Activated T-cell treated with anti-CD3 and anti-CD28 coated beads, Interleukin-2, amount 50 U/mL, for 1 hour (primary cell): ENCODE measurements at regions not wholly inside any gene's neighbourhood (a gene's known extent, or its start where the extent isn't known, plus 50 kb on each side); places are given as distances from the start of the nearest gene placed in this dataset.
A peak's percentile ranks its signal among the peaks of the same experiment; 100 is the strongest.

Source experiments
- DNase-seq: peaks from one replicate; pipeline ENCODE4 v3.0.0-alpha.2; 2020

GRCh38 chr5:168204165-168204564, 87.3 kb upstream of the WWC1 start:
- no peak for DNase-seq

GRCh38 chr5:168207450-168208029, 83.9 kb upstream of the WWC1 start:
- no peak for DNase-seq

- no peak for DNase-seq
Measured at GRCh38 chr5:168209244-168209995, 82.0 kb upstream of the WWC1 start.

GRCh38 chr5:168209997-168210396, 81.4 kb upstream of the WWC1 start:
- no peak for DNase-seq

GRCh38 chr5:168211245-168211644, 80.2 kb upstream of the WWC1 start:
- DNase-seq, result no peak

- DNase-seq, result no peak
Measured at GRCh38 chr5:168211936-168212335, 79.5 kb upstream of the WWC1 start.

DNA sequence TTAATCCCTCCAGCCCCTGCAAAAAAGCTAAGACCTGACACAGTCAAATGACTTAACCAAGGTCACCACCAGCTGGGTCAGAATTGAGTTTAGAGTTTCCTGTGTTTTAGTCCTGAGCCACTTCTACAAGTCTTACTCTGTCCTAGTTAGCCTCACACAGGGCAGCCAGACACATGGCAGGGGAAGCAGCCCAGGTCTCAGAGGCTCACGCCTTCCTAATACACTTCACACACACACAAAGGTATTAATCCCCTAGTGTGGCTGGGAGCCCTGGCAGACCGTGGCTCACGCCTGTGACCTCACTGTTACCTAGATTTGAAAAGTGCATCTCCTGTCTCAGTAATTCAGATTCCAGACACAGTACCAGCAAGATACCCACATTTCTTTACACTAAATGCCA, 77.4 kb upstream of the WWC1 start:
- no peak for DNase-seq

GRCh38 chr5:168214886-168215285, 76.6 kb upstream of the WWC1 start:
- DNase-seq, result no peak

GRCh38 chr5:168215646-168216045, 75.8 kb upstream of the WWC1 start:
- no peak for DNase-seq

- no peak for DNase-seq
Measured at GRCh38 chr5:168216989-168217388, 74.5 kb upstream of the WWC1 start.

DNA sequence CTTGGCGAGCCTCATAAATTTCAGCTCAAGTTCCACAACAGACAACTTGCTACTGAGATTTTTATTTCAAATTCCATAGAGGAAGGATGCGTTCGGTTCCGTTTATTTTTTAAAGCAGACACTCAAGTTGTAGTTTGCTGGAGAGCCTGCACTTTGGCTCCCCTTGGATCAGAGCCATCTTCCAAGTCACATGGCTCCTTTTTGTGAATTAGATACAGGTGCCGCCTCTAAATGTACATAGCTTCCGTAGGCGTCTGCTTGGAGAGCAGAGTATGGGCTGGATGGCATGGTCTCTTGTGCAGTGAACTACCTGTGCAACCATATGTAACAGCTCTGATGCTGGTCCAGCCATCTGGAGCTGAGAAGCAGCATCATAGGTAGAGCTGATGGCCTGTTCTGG, 73.9 kb upstream of the WWC1 start:
- no peak for DNase-seq

GRCh38 chr5:168218746-168219145, 72.7 kb upstream of the WWC1 start:
- no peak for DNase-seq

DNA sequence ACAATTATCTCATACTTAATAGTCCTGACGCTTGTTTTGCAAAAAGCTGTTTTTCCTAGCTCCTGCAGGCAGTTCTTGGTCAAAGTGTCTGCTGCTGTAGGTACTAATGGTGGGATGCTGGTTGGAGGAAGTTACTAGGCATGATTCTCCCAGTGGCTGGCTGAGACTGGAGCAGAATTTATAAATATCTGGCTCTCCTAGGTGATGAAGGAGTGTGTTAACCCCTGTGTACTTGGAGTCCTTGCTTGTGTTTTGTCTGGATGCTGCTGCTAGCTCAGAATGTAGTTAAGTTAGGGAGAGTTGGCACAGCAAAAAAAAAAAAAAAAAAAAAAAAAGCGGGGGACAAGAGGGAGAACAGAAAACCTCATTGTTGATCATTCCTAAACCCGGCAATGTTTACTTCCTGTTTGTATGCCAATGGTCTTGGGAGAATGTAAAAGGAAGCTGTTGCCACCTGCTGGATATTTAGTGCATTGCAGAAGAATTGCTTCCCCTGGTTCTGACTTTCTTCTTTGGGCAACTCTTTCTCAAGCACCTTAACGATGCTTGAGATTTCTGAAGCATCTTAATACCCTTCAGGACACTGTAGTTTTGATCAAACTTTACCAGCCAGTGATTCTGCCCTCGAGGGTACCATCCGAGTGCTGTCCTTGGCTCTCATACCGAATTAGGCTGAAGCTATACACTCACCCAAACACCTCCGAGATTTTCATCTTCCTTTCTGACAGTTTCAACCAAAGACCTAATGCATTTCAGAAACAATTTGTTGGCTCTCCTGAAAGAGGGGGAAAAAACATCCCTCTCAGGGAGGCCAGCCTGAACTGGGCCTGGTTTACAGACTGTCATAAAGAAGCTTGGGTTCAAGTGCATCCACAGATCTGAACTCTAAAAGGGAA, 71.7 kb upstream of the WWC1 start:
- DNase-seq, result no peak

DNA sequence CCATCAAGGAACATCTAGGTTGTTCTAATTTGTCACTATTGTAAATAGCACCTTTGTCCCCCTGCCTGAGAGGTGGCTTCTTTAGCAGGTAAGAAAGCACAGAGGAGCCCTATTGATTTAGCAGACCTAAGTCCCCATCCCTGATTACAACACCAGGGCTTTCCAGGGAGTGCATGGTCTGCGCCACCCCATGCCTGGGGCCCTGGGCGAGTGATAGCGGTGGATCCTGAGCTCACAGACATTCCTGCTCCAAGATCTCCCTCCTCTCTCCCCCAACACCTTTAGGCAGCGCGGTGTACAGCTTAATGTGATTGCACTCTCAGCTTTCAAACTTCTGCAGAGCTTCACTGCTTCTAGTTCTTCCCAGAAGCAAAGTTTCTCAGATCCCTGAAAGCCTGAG, 67.4 kb upstream of the WWC1 start:
- no peak for DNase-seq

- DNase-seq, result no peak
Measured at GRCh38 chr5:168226012-168226411, 65.4 kb upstream of the WWC1 start.

DNA sequence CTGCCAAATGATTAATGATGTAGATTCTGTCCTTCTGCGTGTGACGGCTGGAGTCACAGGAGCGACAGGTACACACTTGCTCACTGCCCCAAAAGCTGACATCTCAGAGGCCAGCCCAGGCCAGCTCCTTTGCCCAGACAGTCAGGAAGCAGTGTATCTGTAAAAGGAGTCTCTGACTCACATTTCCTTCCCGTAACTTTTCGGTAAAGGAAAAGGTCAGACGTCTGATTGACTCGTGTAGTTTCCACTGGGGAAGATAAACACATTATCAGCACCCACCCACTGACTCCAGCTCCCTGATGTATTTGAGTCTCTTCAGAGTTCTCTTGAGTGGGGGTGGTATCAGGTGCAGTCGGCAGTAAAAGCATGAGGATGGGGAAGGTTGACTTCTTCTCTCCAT, 64.4 kb upstream of the WWC1 start:
- DNase-seq, result no peak

DNA sequence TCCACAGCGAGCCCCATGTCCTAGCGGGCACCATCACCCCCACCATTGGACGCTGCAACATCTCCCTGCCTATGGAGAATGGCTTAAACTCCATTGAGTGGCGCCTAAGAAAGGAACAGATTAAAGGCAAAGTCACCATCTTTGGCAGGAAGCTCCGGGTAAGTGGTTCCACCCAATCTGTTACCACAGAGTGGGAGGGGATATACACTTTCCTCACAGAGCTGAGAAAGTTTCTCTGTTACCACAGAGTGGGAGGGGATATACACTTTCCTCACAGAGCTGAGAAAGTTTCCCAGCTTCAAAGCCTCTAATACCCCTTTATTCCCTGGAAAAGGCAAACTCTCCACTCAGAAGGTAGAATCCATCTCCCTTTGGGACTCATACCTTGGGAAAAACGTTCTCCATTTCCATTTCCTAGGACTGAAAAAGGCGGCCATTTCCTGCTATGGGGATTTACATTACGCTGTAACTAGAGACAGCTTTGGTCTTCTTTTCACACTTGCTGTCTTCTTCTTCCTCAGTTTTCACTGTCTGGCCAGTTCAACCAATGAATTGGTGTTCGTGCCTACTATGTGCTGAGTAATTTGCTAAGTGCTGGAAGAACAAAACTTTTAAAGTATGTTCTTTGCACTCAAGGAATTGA, 63.4 kb upstream of the WWC1 start:
- peak; percentile 18 for DNase-seq

DNA sequence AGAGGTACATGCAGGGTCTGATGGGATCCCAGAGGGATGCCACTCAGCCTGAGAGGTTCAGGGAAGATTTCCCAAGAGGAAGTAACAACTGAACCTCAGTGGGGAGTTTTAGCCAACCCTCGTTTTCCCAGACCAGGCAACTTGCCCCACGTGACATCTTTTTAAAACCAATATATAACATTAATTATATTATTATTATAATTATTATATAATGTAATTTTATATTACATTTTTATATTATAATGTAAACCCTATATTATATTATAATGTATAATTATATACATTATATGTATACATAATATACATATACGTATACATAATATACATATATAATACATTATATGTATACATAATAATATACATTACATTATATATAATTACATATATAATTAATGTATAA, 62.8 kb upstream of the WWC1 start:
- no peak for DNase-seq

DNA sequence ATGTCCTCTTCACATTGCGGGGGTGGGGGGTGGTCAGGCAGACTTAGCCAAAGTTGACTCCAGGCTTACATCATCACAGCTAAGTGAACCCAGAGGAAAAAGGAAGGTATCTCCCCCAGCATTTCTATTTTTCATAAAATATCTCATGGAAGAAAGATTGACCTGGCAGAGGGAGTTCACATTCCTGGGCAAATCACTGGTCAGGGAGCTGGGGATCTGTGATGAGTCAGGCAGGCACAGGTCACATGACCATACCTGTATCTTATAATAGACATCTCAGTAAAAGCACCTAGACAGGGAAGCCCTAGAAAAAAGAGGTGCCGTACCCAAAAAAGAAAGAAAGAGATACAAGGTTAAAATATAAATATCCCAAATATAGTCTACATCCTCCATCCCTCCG, 57.3 kb upstream of the WWC1 start:
- DNase-seq, result no peak

DNA sequence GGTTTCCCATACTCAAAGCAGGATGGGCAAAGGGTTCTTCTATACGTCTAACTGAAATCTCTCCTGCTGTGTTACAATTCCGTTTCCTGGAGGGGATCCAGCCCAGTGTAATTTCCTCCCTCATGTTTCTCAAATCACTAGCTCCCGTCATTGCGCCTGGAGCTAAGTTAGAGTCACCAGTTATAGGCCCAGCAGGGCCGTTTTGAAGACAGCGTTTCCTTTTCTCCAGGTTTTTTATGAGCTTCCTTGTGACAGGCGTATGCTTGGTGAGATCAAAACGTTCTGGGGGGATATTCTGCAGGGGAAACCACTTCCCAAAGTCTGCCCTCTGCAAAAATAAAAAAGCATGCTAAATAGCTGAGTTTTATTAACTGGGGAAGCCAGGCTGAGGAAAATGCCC, 53.0 kb upstream of the WWC1 start:
- DNase-seq, result no peak

DNA sequence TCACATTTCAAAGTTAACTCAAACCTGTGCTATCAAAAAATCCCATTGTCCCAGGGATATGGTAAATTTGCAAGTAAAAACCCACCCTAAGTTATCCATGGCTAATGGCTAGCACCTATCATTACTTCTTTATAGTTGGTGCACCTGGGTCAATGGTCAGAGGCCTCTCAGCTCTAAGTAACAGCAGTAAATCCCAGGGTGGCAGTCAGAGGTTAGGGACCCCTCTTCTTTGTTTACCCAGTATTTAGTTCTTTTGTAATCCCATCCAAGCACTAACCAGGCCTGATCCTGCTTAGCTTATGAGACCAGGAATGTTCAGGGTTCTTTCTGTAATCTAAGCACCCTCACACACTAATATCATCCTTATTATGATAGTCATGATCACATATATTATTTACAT, 52.1 kb upstream of the WWC1 start:
- DNase-seq, result no peak
